SK-N-SH treated with all-trans-retinoic acid at 6 μM for 48 hours (cell line): ENCODE measurements at regions not wholly inside any gene's neighbourhood (a gene's known extent, or its start where the extent isn't known, plus 50 kb on each side); places are given as distances from the start of the nearest gene placed in this dataset.

Source experiments
- ATAC-seq: fragments of 200-7000 bp; cut with Tn5 transposase; 3 replicates; pipeline ENCODE4 v1.9.1; 2020; ENCODE audit warnings: mild to moderate bottlenecking, moderate library complexity
- ARNTL ChIP-seq: fragments of 450-650 bp; formaldehyde crosslinking; IDR thresholded peaks from 2 replicates; pipeline ENCODE4 v1.5.0; 2020; ENCODE audit warnings: low read depth, mild to moderate bottlenecking, moderate library complexity, borderline replicate concordance
- BACH2 ChIP-seq: fragments of 250-450 bp; sonication (Bioruptor Pico); IDR thresholded peaks from 2 replicates; pipeline ENCODE4 v1.9.0; 2021; ENCODE audit warnings: mild to moderate bottlenecking, borderline replicate concordance
- ESRRG ChIP-seq: fragments of 250-450 bp; sonication (Bioruptor Pico); IDR thresholded peaks from 2 replicates; pipeline ENCODE4 v1.6.1; 2021; ENCODE audit warnings: mild to moderate bottlenecking
- GLIS3 ChIP-seq: fragments of 250-450 bp; sonication (Bioruptor Pico); IDR thresholded peaks from 2 replicates; pipeline ENCODE4 v1.5.0; 2020; ENCODE audit warnings: mild to moderate bottlenecking, moderate library complexity
- ISL1 ChIP-seq: fragments of 250-450 bp; sonication (Bioruptor Pico); IDR thresholded peaks from 2 replicates; pipeline ENCODE4 v2.1.2; 2022; ENCODE audit warnings: mild to moderate bottlenecking, moderate library complexity
- PPARA ChIP-seq: fragments of 250-450 bp; sonication (Bioruptor Pico); IDR thresholded peaks from 2 replicates; pipeline ENCODE4 v1.5.0; 2020; ENCODE audit warnings: mild to moderate bottlenecking, borderline replicate concordance
- RARB ChIP-seq: fragments of 250-450 bp; sonication (Bioruptor Pico); IDR thresholded peaks from 2 replicates; pipeline ENCODE4 v1.8.0; 2021; ENCODE audit warnings: mild to moderate bottlenecking, moderate library complexity
- TCF4 ChIP-seq: fragments of 250-450 bp; sonication (Bioruptor Pico); IDR thresholded peaks from 2 replicates; pipeline ENCODE4 v1.8.0; 2021; ENCODE audit warnings: mild to moderate bottlenecking, moderate library complexity, borderline replicate concordance
- TOX ChIP-seq: fragments of 250-450 bp; sonication (Bioruptor Pico); IDR thresholded peaks from 2 replicates; pipeline ENCODE4 v1.8.0; 2021; ENCODE audit warnings: mild to moderate bottlenecking, moderate library complexity, borderline replicate concordance
- ZC3H10 ChIP-seq: fragments of 250-450 bp; sonication (Bioruptor Pico); IDR thresholded peaks from 2 replicates; pipeline ENCODE4 v1.5.1; 2021; ENCODE audit warnings: mild to moderate bottlenecking, moderate library complexity
- ZFP3 ChIP-seq: fragments of 250-450 bp; sonication (Bioruptor Pico); IDR thresholded peaks from 2 replicates; pipeline ENCODE4 v1.5.0; 2020; ENCODE audit warnings: mild to moderate bottlenecking, moderate library complexity
- ZFP30 ChIP-seq: fragments of 450-650 bp; formaldehyde crosslinking; IDR thresholded peaks from 2 replicates; pipeline ENCODE4 v1.5.0; 2022; ENCODE audit warnings: mild to moderate bottlenecking, moderate library complexity
- ZNF8 ChIP-seq: fragments of 450-650 bp; formaldehyde crosslinking; IDR thresholded peaks from 2 replicates; pipeline ENCODE4 v1.5.0; 2020; ENCODE audit warnings: mild to moderate bottlenecking, moderate library complexity
- TF ChIP-seq, protein P1 (sequence below): fragments of 250-450 bp; sonication (Bioruptor Pico); IDR thresholded peaks from 2 replicates; pipeline ENCODE4 v1.5.0; 2020; ENCODE audit warnings: mild to moderate bottlenecking, moderate library complexity
- TF ChIP-seq, protein P2 (sequence below): fragments of 250-450 bp; sonication (Bioruptor Pico); IDR thresholded peaks from 2 replicates; pipeline ENCODE4 v1.5.1; 2021; ENCODE audit warnings: mild to moderate bottlenecking, moderate library complexity
- TF ChIP-seq, protein P3 (sequence below): fragments of 250-450 bp; sonication (Bioruptor Pico); IDR thresholded peaks from 2 replicates; pipeline ENCODE4 v1.8.0; 2020; ENCODE audit warnings: mild to moderate bottlenecking, moderate library complexity, borderline replicate concordance
- TF ChIP-seq, protein P4 (sequence below): fragments of 250-450 bp; sonication (Bioruptor Pico); IDR thresholded peaks from 2 replicates; pipeline ENCODE4 v1.5.1; 2020; ENCODE audit warnings: low read depth, mild to moderate bottlenecking, moderate library complexity

DNA sequence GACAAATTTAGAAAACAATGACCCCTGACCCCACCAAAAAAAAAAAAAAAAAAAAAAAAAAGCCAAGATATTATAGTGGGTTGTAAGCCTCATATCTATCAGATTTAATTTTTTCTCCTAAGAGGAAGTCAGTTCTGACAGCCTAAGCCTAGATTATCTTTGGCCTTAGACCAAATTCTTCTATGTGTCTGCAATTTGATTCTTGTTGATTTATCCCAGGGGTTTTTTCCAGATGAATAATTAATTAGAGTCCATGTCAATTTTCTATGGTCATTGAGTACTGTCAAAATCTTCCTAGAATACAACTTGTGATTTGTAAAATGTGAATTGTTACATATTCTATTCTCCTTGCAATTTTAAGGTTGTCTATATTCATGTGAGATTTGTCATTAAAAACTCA is 151.6 kb upstream of the CACNA2D1 start (continued):
- TF ChIP-seq, protein P1, sequence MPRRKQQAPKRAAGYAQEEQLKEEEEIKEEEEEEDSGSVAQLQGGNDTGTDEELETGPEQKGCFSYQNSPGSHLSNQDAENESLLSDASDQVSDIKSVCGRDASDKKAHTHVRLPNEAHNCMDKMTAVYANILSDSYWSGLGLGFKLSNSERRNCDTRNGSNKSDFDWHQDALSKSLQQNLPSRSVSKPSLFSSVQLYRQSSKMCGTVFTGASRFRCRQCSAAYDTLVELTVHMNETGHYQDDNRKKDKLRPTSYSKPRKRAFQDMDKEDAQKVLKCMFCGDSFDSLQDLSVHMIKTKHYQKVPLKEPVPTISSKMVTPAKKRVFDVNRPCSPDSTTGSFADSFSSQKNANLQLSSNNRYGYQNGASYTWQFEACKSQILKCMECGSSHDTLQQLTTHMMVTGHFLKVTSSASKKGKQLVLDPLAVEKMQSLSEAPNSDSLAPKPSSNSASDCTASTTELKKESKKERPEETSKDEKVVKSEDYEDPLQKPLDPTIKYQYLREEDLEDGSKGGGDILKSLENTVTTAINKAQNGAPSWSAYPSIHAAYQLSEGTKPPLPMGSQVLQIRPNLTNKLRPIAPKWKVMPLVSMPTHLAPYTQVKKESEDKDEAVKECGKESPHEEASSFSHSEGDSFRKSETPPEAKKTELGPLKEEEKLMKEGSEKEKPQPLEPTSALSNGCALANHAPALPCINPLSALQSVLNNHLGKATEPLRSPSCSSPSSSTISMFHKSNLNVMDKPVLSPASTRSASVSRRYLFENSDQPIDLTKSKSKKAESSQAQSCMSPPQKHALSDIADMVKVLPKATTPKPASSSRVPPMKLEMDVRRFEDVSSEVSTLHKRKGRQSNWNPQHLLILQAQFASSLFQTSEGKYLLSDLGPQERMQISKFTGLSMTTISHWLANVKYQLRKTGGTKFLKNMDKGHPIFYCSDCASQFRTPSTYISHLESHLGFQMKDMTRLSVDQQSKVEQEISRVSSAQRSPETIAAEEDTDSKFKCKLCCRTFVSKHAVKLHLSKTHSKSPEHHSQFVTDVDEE (CRISPR knock-in tag) = no peak
- TF ChIP-seq GLIS3 (CRISPR knock-in tag) (no peak), ZNF8 (CRISPR knock-in tag) (no peak), RARB (CRISPR knock-in tag) (no peak), ZFP3 (no peak), TOX (no peak), ZC3H10 (CRISPR knock-in tag) (no peak)
- TF ChIP-seq, protein P2, sequence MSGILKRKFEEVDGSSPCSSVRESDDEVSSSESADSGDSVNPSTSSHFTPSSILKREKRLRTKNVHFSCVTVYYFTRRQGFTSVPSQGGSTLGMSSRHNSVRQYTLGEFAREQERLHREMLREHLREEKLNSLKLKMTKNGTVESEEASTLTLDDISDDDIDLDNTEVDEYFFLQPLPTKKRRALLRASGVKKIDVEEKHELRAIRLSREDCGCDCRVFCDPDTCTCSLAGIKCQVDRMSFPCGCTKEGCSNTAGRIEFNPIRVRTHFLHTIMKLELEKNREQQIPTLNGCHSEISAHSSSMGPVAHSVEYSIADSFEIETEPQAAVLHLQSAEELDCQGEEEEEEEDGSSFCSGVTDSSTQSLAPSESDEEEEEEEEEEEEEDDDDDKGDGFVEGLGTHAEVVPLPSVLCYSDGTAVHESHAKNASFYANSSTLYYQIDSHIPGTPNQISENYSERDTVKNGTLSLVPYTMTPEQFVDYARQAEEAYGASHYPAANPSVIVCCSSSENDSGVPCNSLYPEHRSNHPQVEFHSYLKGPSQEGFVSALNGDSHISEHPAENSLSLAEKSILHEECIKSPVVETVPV (CRISPR knock-in tag) = no peak

DNA sequence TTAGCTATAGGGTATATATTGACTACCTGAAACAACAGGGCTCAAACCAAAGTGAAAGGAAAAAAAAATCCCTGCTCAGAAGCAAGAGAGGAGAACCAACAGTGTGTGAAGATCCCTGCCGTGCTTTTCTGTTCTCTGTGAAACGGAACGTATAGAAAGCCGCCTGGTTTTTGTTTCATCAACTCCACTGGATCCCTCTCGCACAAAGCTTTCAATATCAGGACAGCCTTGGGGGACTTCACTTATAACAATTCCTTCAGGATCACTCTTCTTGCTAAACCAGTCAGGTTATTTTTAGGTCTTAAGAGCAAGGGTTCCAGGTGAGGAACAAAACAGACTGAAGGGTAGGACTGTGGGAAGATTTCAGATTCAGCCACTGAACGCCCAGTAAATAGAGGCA is 151.1 kb upstream of the CACNA2D1 start:
- no peak for ATAC-seq
- TF ChIP-seq, protein P1 (CRISPR knock-in tag) = no peak
- TF ChIP-seq PPARA (CRISPR knock-in tag) (no peak), TCF4 (CRISPR knock-in tag) (no peak), ZFP30 (CRISPR knock-in tag) (no peak), RARB (CRISPR knock-in tag) (no peak), ARNTL (CRISPR knock-in tag) (no peak), GLIS3 (CRISPR knock-in tag) (no peak), ZFP3 (no peak), ESRRG (no peak), ZC3H10 (CRISPR knock-in tag) (no peak), BACH2 (no peak)
- TF ChIP-seq, protein P3, sequence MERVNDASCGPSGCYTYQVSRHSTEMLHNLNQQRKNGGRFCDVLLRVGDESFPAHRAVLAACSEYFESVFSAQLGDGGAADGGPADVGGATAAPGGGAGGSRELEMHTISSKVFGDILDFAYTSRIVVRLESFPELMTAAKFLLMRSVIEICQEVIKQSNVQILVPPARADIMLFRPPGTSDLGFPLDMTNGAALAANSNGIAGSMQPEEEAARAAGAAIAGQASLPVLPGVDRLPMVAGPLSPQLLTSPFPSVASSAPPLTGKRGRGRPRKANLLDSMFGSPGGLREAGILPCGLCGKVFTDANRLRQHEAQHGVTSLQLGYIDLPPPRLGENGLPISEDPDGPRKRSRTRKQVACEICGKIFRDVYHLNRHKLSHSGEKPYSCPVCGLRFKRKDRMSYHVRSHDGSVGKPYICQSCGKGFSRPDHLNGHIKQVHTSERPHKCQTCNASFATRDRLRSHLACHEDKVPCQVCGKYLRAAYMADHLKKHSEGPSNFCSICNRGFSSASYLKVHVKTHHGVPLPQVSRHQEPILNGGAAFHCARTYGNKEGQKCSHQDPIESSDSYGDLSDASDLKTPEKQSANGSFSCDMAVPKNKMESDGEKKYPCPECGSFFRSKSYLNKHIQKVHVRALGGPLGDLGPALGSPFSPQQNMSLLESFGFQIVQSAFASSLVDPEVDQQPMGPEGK = no peak
- TF ChIP-seq, protein P2 (CRISPR knock-in tag) = no peak

DNA sequence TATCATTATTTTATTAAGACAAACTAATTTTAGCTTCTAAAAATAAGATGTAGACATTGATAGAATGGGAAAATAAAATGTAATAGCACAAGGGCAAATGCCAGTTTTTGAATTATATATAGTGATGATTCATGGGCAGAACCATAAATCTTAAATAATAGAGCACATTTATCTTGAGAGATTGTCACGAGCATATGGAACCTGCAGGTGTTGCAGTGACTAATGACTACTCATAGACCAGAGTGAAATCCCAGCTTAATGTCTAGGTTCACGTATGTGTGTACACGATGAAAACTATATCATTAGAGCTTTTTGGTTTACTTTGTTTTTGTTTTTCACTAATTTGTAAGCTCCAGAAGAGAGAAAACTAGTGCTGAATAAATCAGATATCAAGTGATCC is 150.2 kb upstream of the CACNA2D1 start:
- no peak for ATAC-seq
- TF ChIP-seq ISL1 (CRISPR knock-in tag) = 0 out of 2 replicates have a peak, but pooled peaks have one; percentile 26
- TF ChIP-seq, protein P4, sequence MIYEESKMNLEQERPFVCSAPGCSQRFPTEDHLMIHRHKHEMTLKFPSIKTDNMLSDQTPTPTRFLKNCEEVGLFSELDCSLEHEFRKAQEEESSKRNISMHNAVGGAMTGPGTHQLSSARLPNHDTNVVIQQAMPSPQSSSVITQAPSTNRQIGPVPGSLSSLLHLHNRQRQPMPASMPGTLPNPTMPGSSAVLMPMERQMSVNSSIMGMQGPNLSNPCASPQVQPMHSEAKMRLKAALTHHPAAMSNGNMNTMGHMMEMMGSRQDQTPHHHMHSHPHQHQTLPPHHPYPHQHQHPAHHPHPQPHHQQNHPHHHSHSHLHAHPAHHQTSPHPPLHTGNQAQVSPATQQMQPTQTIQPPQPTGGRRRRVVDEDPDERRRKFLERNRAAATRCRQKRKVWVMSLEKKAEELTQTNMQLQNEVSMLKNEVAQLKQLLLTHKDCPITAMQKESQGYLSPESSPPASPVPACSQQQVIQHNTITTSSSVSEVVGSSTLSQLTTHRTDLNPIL (CRISPR knock-in tag) = no peak
- TF ChIP-seq, all 23 proteins: peak for 1
